ENCODE measurements at regions not wholly inside any gene's neighbourhood (a gene's known extent, or its start where the extent isn't known, plus 50 kb on each side); places are given as distances from the start of the nearest gene placed in this dataset.

DNA sequence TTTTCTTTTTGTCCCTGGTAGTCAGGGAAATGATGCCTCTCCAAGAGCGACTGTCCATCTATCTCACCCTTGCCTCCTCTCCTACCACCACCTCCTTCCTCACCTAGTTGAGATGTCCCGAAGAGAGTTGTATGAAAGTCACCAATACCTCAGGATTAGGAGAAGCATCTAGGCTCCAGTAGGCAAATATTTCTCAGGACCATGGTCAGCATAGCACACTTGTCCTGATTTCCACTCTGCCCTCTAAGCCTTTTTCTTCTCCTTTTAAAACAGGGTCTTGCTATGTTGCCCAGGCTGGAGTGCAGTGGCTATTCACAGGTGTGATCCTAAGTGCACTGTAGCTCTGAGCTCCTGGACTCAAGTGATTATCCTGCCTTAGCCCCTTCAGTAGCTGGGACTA, 268.4 kb upstream of the PELI2 start:
- intact Hi-C loops (cut with micrococcal nuclease) (loop anchor here (10.0 kb wide), 1 partner anchor 625 kb away; no protein-coding TSS in a partner anchor), in situ Hi-C loops (cut with MboI; ENCODE audit: low sequenced_read_pairs) (loop anchor here (10.0 kb wide), 1 partner anchor 495 kb away; no protein-coding TSS in a partner anchor), dilution Hi-C loops (cut with HindIII; ENCODE audit: low sequenced_read_pairs, unreplicated experiment) (no loop called here)
- Histone ChIP-seq H3K79me1 (ENCODE audit: low read depth in 1 of 2, low read length in 2 of 2) (no peaks in the 10 kb centered on the region), H3K27ac (ENCODE audit: insufficient read depth, low read length) (no peak overlapping the region), H3K4me2 (ENCODE audit: low read depth, low read length) (no peak overlapping the region), H3K14ac (replicated peaks; ENCODE audit: low read depth, low read length) (peak overlapping the region; percentile 67), H4K20me1 (ENCODE audit: insufficient read depth, low read length) (no peaks in the 10 kb centered on the region), H4K5ac (ENCODE audit: low read depth, low read length) (no peak overlapping the region), H2BK120ac (ENCODE audit: low read depth, low read length) (peak overlapping the region; percentile 87), H3K9me3 (ENCODE audit: control insufficient read depth, insufficient read depth, low read length) (no peaks in the 10 kb centered on the region; the same call in 1 of the 2 replicates), H3K27me3 (ENCODE audit: control insufficient read depth, insufficient read depth, low read length) (no peaks in the 10 kb centered on the region), H3K23ac (ENCODE audit: low read depth, low read length) (0 out of 2 replicates have a peak overlapping the region, but pooled peaks have one; percentile 50), H3K56ac (ENCODE audit: extremely low read depth, insufficient read depth, low read length) (0 out of 2 replicates have a peak overlapping the region, but pooled peaks have one; percentile 4), H4K8ac (ENCODE audit: low read depth in 2 of 2, low read length in 2 of 2) (peak overlapping the region in 1 of 2 experiments; percentile 18; a peak in 1 of 4 replicates), H2AK5ac (ENCODE audit: low read depth, low read length) (peak overlapping the region; percentile 89), H3K4me1 (ENCODE audit: control insufficient read depth, insufficient read depth, low read length) (peaks cover 18% of the 10 kb centered on the region), H3K4ac (ENCODE audit: low read depth, low read length) (peak overlapping the region; percentile 49), H4K91ac (ENCODE audit: insufficient read depth, low read depth, low read length) (peak overlapping the region; percentile 45), H3K4me3 (ENCODE audit: insufficient read depth, low read depth, low read length) (no peak overlapping the region), H3K9ac (ENCODE audit: low read depth, low read length) (no peak overlapping the region), H3K36me3 (ENCODE audit: control insufficient read depth, insufficient read depth, low read length) (no peaks in the 10 kb centered on the region), H2AK9ac (replicated peaks; ENCODE audit: low read depth, low read length, poor library complexity) (no peak overlapping the region), H2BK15ac (ENCODE audit: low read depth, low read length) (peak overlapping the region; percentile 41; the same call in 2 of the 3 replicates), H2AFZ (replicated peaks; ENCODE audit: low read length, poor library complexity) (no peak overlapping the region), H2BK5ac (ENCODE audit: low read depth, low read length, poor library complexity, severe bottlenecking) (no peak overlapping the region), H3K18ac (ENCODE audit: low read depth, low read length) (peak overlapping the region; percentile 27), H2BK20ac (ENCODE audit: low read depth, low read length) (peak overlapping the region; percentile 71), H3K9me1 (ENCODE audit: insufficient read depth, low read length) (peaks cover 21% of the 10 kb centered on the region)
- no peak for DNase-seq
- POLR2A ChIA-PET (ENCODE audit: unreplicated experiment), result interaction anchor here (0.6 kb wide), 1 partner anchor 118 kb away, joined by 3 read pairs; no protein-coding TSS in a partner anchor
- whole genome bisulfite sequencing, 2 experiments (ENCODE audit: extremely low coverage in 2 of 2, insufficient read length in 1 of 2), result no CpG with 5 or more reads among the region's 2 CpGs
- CTCF ChIA-PET, result interaction anchor here (1.3 kb wide), 1 partner anchor 15 kb away, joined by 3 read pairs; no protein-coding TSS in a partner anchor
- ATAC-seq (ENCODE audit: low read depth), result no peak
- TF ChIP-seq RAD21 (IDR thresholded peaks at IDR 0.05; ENCODE audit: low read length) (no peak), CEBPB (IDR thresholded peaks at IDR 0.05; ENCODE audit: low read depth, low read length) (no peak), ELK1 (IDR thresholded peaks at IDR 0.05; ENCODE audit: borderline replicate concordance, low read depth, low read length) (no peak), SMC3 (IDR thresholded peaks at IDR 0.05; ENCODE audit: low read depth, low read length) (no peak), POLR2A (IDR thresholded peaks at IDR 0.05; ENCODE audit: low read depth, low read length) (no peak), MAFK (IDR thresholded peaks at IDR 0.05; ENCODE audit: low read depth, low read length) (no peak), RCOR1 (IDR thresholded peaks at IDR 0.05; ENCODE audit: insufficient replicate concordance, low read length) (no peak), FOS (IDR thresholded peaks at IDR 0.05; ENCODE audit: low read depth, low read length) (no peak), CHD1 (IDR thresholded peaks at IDR 0.05; ENCODE audit: low read depth, low read length) (no peak)
- TF ChIP-seq, protein P1, sequence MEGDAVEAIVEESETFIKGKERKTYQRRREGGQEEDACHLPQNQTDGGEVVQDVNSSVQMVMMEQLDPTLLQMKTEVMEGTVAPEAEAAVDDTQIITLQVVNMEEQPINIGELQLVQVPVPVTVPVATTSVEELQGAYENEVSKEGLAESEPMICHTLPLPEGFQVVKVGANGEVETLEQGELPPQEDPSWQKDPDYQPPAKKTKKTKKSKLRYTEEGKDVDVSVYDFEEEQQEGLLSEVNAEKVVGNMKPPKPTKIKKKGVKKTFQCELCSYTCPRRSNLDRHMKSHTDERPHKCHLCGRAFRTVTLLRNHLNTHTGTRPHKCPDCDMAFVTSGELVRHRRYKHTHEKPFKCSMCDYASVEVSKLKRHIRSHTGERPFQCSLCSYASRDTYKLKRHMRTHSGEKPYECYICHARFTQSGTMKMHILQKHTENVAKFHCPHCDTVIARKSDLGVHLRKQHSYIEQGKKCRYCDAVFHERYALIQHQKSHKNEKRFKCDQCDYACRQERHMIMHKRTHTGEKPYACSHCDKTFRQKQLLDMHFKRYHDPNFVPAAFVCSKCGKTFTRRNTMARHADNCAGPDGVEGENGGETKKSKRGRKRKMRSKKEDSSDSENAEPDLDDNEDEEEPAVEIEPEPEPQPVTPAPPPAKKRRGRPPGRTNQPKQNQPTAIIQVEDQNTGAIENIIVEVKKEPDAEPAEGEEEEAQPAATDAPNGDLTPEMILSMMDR (conservative IDR thresholded peaks at IDR 0.05; ENCODE audit: low read depth, low read length), result no peak
- no TSS peak for BruUV-seq (replicated peaks)
